Thoracic aorta (tissue), 2 donors: ENCODE measurements at regions not wholly inside any gene's neighbourhood (a gene's known extent, or its start where the extent isn't known, plus 50 kb on each side); places are given as distances from the start of the nearest gene placed in this dataset.

Experiments
- ATAC-seq: fragments of 150-250 bp; one replicate; pipeline ENCODE4 v1.8.0; 2017; ENCODE audit warnings: low read depth; ENCODE audit not compliant: insufficient number of reproducible peaks, low FRiP score
- DNase-seq: peaks from one replicate; pipeline ENCODE4 v3.0.0-alpha.2; 2020; ENCODE audit warnings: low spot score
- H3K27ac ChIP-seq, 2 donors: fragments of 200-600 bp; sonication (generic); 1 replicate in 1 of 2; 2 replicates in 1 of 2; pipeline ENCODE4 v1.5.1; 2016; ENCODE audit warnings: mild to moderate bottlenecking in 2 of 2, moderate library complexity in 2 of 2
- H3K27me3 ChIP-seq: fragments of 200-600 bp; sonication (generic); replicated peaks from 2 replicates; pipeline ENCODE4 v1.6.0; 2016; ENCODE audit warnings: mild to moderate bottlenecking; ENCODE audit not compliant: insufficient read depth
- H3K36me3 ChIP-seq: fragments of 200-600 bp; sonication (generic); one replicate; pipeline ENCODE4 v1.5.1; 2016
- H3K4me1 ChIP-seq, 2 donors: fragments of 200-600 bp; sonication (generic); 1 replicate in 1 of 2; 2 replicates in 1 of 2; pipeline versions ENCODE4 v1.5.1 to v1.6.0; 2016; ENCODE audit warnings: low read depth in 2 of 2, mild to moderate bottlenecking in 1 of 2; ENCODE audit not compliant: control insufficient read depth in 1 of 2
- H3K4me3 ChIP-seq: fragments of 200-600 bp; sonication (generic); 2 replicates; pipeline ENCODE4 v1.5.1; 2016; ENCODE audit warnings: mild to moderate bottlenecking
- H3K9me3 ChIP-seq: fragments of 200-600 bp; sonication (generic); 2 replicates; pipeline ENCODE4 v1.5.1; 2016
- TF ChIP-seq, protein P1 (sequence below): fragments of 200-600 bp; sonication (generic); IDR thresholded peaks from one replicate; pipeline ENCODE4 v1.5.1; 2019; ENCODE audit warnings: antibody characterized with exemption

DNA sequence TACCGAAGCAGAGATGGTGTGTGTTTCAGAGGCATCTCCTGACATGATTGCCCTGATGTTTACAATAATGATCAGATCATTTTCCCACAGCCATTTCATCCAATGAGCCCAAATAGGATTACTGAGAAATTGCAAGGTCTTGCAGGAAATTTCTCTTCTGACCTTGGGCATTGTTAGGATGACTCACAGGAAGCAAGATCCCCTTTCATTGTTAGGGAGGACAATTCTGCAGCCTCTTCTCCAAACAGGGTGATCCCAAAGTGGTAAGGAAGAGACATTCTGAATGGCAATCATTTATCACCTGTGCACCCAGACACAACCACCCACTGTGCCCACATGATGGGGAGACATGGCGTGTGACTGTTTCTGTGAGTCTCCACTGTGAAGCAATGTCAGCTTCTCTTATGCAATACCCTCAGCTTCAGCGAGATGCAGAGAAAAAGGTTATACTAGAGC, 306.7 kb upstream of the XYLT1 start:
- H3K4me1 ChIP-seq: no peaks in the 10 kb centered on the region
- no peaks in the 10 kb centered on the region for H3K9me3 ChIP-seq
- H3K36me3 ChIP-seq: no peaks in the 10 kb centered on the region
- ATAC-seq (no peak), DNase-seq (no peak)
- H3K27ac ChIP-seq: no peak overlapping the region
- TF ChIP-seq, protein P1, sequence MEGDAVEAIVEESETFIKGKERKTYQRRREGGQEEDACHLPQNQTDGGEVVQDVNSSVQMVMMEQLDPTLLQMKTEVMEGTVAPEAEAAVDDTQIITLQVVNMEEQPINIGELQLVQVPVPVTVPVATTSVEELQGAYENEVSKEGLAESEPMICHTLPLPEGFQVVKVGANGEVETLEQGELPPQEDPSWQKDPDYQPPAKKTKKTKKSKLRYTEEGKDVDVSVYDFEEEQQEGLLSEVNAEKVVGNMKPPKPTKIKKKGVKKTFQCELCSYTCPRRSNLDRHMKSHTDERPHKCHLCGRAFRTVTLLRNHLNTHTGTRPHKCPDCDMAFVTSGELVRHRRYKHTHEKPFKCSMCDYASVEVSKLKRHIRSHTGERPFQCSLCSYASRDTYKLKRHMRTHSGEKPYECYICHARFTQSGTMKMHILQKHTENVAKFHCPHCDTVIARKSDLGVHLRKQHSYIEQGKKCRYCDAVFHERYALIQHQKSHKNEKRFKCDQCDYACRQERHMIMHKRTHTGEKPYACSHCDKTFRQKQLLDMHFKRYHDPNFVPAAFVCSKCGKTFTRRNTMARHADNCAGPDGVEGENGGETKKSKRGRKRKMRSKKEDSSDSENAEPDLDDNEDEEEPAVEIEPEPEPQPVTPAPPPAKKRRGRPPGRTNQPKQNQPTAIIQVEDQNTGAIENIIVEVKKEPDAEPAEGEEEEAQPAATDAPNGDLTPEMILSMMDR: no peak
- no peak overlapping the region for H3K4me3 ChIP-seq
- no peaks in the 10 kb centered on the region for H3K27me3 ChIP-seq

DNA sequence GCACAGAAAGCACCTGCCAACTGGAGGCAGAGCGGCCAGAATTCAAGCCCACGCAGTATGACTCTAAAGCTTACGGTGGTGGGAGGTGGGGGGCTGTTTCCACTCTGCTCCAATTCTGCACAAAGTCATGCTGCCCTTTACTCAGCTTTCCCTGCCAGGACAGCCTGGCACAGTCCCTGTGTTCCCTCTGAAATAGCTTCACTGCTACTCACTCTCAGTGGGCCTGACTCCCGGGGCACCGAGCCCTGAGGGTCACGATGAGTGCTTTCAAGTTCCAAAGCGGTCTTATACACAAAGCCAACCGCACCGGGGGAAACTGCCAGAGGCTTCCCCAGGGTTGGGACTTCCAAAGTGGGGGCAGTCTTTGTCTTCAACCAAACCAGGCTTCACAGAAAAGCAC, 306.1 kb upstream of the XYLT1 start:
- ATAC-seq (no peak), DNase-seq (no peak)
- TF ChIP-seq, protein P1: no peak
- no peak overlapping the region for H3K4me3 ChIP-seq
- H3K27ac ChIP-seq: no peak overlapping the region
- no peaks in the 10 kb centered on the region for H3K4me1 ChIP-seq
- no peaks in the 10 kb centered on the region for H3K36me3 ChIP-seq
- H3K27me3 ChIP-seq: no peaks in the 10 kb centered on the region
- H3K9me3 ChIP-seq: no peaks in the 10 kb centered on the region

DNA sequence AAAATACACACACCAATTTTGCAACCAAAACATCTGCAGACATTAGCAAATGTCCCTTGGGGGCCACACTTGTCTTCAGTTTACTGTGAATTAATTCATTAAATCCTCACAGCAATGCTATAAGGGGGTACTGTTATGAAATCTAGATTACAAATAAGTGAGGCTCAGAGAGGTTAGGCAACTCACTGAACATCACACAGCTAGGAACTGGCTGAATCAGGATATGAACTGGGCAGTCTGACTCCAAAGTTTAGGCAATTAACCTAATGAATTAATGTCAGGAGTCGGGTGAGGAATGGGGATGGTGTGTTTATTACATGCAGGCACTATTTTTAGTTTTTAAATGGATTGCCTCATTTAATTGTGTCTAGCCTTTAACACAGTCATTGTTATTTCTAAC, 305.7 kb upstream of the XYLT1 start:
- ATAC-seq: no peak
- TF ChIP-seq, protein P1: no peak
- Histone ChIP-seq H3K27ac (no peak overlapping the region), H3K36me3 (no peaks in the 10 kb centered on the region), H3K27me3 (no peaks in the 10 kb centered on the region), H3K4me1 (no peaks in the 10 kb centered on the region), H3K9me3 (no peaks in the 10 kb centered on the region), H3K4me3 (no peak overlapping the region)
- DNase-seq: no peak

DNA sequence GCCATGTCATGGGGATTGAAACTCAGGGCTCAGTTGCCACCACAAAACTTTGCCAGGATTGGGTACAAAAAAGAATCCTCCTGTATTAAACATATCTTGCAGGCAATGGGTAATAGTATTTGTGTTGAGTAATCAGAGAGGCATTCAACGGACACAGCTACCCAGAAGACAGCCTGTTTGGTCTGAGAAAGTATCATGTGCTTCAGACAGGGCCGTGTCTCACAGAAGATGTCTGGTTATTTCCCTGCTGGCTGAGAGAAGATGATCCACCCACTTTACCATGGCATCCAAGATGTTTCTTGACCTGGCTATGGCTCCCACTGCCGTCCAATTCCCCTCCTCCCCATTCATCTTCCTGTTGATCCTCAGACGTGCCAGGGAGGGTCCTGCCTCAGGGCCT, 304.3 kb upstream of the XYLT1 start:
- H3K9me3 ChIP-seq: no peaks in the 10 kb centered on the region
- H3K27me3 ChIP-seq: no peaks in the 10 kb centered on the region
- H3K4me3 ChIP-seq: no peak overlapping the region
- no peaks in the 10 kb centered on the region for H3K36me3 ChIP-seq
- no peak overlapping the region for H3K27ac ChIP-seq
- no peak for DNase-seq
- TF ChIP-seq, protein P1: no peak
- no peaks in the 10 kb centered on the region for H3K4me1 ChIP-seq
- ATAC-seq: no peak

DNA sequence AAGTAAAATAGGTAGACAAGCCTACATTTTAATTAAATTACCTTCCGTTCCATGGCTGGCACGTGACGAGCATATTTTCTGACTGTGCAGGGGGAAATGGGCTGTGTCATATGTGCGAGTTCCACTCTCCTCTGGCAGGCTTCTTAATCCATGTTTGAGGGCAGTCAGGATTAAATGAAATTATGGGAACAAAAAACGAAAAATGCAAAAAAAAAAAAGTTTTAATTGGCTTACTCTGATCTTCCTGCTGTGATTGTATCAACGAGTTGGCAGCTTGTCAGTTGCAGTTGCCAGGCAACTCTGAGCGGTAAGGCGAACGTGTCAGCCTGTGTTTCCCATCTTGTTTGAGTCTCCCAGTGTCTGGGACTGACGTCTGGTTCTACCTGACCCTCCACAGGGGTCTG, 302.9 kb upstream of the XYLT1 start:
- Histone ChIP-seq H3K36me3 (no peaks in the 10 kb centered on the region), H3K4me1 (no peaks in the 10 kb centered on the region), H3K27me3 (no peaks in the 10 kb centered on the region), H3K27ac (no peak overlapping the region), H3K4me3 (no peak overlapping the region), H3K9me3 (no peaks in the 10 kb centered on the region)
- ATAC-seq (no peak), DNase-seq (no peak)
- TF ChIP-seq, protein P1: no peak
